ENCODE measurements at regions not wholly inside any gene's neighbourhood (a gene's known extent, or its start where the extent isn't known, plus 50 kb on each side); places are given as distances from the start of the nearest gene placed in this dataset.

DNA sequence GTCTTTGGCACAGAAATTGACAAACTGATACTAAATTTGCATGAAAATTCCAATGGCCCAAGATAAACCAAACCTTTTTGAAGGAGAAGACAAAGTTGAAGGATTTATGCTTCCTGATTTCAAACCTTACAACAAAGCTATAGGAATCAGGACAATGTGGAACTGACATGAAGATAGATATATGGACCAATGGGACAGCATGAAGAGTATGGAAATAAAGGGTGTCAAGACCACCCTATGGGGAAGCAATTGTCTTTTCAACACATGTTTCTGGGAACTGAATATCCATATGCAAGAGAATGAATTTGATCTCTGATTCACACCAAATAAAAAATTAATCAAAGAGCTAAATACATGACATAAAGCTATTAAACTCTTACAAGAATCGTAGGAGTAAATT is 77.2 kb upstream of the ADARB2 start:
- no peak for DNase-seq (ENCODE audit: low spot score)

DNA sequence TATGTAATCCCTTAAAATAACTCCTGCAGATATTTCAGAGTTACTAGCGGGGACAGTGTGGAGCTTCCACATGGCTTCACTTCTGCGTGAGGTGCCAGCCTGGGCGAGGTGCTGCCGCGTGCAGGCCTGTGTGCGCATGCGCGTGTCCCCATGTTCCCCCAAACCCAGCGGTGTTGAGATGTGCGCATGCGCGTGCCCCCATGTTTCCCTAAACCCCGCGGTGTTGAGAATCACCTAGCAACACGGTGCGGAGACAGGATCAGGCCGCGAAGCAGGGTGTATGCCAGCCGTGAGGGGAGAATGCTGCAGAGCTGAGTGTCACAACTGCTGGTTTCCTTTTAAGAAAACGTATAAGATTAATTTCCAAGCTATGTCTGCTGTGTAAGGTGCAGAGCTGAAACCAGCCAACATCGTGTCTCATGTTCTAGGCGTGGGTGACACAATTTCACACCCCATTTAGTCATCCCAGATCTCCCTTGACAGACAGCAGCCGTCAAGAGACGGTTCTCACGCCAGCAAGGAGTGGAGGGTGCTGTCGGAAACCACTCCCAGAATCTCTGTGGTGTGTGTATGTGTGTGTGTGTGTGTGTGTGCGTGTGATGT is 71.9 kb upstream of the ADARB2 start:
- DNase-seq (ENCODE audit: low spot score), result no peak

DNA sequence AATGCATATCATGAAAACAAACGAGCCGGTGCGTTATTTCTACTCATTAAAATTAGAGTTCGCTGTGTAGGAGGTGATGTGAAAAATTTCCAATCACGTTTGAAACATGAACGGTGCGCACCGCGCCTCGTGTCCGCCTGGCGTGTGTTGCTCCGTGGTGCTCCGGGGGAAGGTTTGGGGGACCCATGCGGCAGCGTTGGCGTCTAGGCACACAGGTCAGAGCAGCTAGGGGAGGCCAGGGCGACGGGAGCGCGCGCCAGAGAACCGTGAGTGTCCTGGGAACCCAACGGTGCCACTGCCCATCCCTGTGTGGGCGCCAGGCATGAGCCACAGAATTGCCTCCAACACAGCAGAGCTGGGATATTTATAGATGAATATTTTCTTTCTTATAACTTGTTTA is 70.6 kb upstream of the ADARB2 start:
- DNase-seq (ENCODE audit: low spot score), result no peak

GRCh38 chr10:1807196-1807595 is 69.9 kb upstream of the ADARB2 start:
- DNase-seq (ENCODE audit: low spot score), result no peak

GRCh38 chr10:1802413-1802812 is 65.1 kb upstream of the ADARB2 start:
- DNase-seq (ENCODE audit: low spot score), result no peak

DNA sequence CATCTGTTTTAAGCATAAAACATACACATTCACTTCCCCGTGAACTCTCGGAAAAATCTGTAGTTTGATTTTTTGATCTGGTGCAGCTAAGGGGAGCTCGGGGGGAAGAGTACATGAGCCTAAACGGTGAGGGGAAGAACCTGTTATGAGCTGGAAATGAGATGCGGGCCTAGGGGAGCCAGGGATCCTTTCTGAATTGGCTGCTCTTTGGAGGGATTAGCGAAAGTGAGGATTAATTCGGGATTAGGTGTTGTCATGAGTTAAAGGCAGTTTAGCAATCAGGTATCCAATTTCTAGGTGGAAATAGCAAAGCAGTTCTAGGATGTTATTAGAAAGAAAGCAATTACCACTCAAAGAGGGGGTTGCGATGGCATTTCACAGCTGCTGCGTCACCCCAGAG is 51.1 kb upstream of the ADARB2 start:
- no peak for DNase-seq (ENCODE audit: low spot score)

Small RNA genes in the stretch of these regions (small RNA-seq; reads per million reads assigned to genes)
- 0 reads per million in 2 experiments for gene MIR6072
- gene RNU6-576P, result 0 reads per million in 2 experiments
- 0 to 0.04 reads per million in 2 experiments for gene RNU6-889P

Measured in SK-N-DZ (cell line).